ENCODE measurements at regions not wholly inside any gene's neighbourhood (a gene's known extent, or its start where the extent isn't known, plus 50 kb on each side); places are given as distances from the start of the nearest gene placed in this dataset.

GRCh38 chr4:189516902-189517301 is 423.8 kb upstream of the FRG1 start:
- Histone ChIP-seq H3K4me1 (ENCODE audit: control insufficient read depth in 2 of 3, insufficient read depth in 2 of 3, low read depth in 1 of 3, low read length in 3 of 3) (no peaks in the 10 kb centered on the region), H3K27me3 (ENCODE audit: control insufficient read depth, insufficient read depth, low read length) (no peaks in the 10 kb centered on the region), H3K9me3 (ENCODE audit: control insufficient read depth in 2 of 3, insufficient read depth in 1 of 3, low read length in 3 of 3) (no peaks in the 10 kb centered on the region), H3K36me3 (ENCODE audit: control insufficient read depth in 2 of 3, insufficient read depth in 3 of 3, low read length in 3 of 3) (no peaks in the 10 kb centered on the region), H3K27ac (ENCODE audit: low read depth in 2 of 2, low read length in 2 of 2) (no peak overlapping the region), H3K9ac (ENCODE audit: low read length in 3 of 3) (no peak overlapping the region), H3K4me3 (ENCODE audit: low read length in 3 of 3) (no peak overlapping the region)
- intact Hi-C loops (cut with DNase I), result no loop called here
- DNase-seq (peak in 1 of 5 donors; percentile 58), FAIRE-seq (no peak)
- TF ChIP-seq CTCF (IDR thresholded peaks at IDR 0.05; ENCODE audit: borderline replicate concordance, extremely low read depth, insufficient read depth), result no peak

- Histone ChIP-seq H3K36me3 (ENCODE audit: control insufficient read depth in 2 of 3, insufficient read depth in 3 of 3, low read length in 3 of 3) (no peaks in the 10 kb centered on the region), H3K9ac (ENCODE audit: low read length in 3 of 3) (no peak overlapping the region), H3K4me3 (ENCODE audit: low read length in 3 of 3) (no peak overlapping the region), H3K27ac (ENCODE audit: low read depth in 2 of 2, low read length in 2 of 2) (no peak overlapping the region), H3K9me3 (ENCODE audit: control insufficient read depth in 2 of 3, insufficient read depth in 1 of 3, low read length in 3 of 3) (peaks cover 0 to 5% (median 0%) of the 10 kb centered on the region in 3 donors), H3K4me1 (ENCODE audit: control insufficient read depth in 2 of 3, insufficient read depth in 2 of 3, low read depth in 1 of 3, low read length in 3 of 3) (no peaks in the 10 kb centered on the region), H3K27me3 (ENCODE audit: control insufficient read depth, insufficient read depth, low read length) (no peaks in the 10 kb centered on the region)
- no peak for TF ChIP-seq CTCF (IDR thresholded peaks at IDR 0.05; ENCODE audit: borderline replicate concordance, extremely low read depth, insufficient read depth)
- FAIRE-seq, result no peak
- intact Hi-C loops (cut with DNase I), result no loop called here
- DNase-seq, result peak in 3 of 5 donors; percentile 22 to 70 (median 65)
Observed at GRCh38 chr4:189519186-189519585, 421.5 kb upstream of the FRG1 start.

- Histone ChIP-seq H3K36me3 (ENCODE audit: control insufficient read depth in 2 of 3, insufficient read depth in 3 of 3, low read length in 3 of 3) (no peaks in the 10 kb centered on the region), H3K27me3 (ENCODE audit: control insufficient read depth, insufficient read depth, low read length) (no peaks in the 10 kb centered on the region), H3K4me1 (ENCODE audit: control insufficient read depth in 2 of 3, insufficient read depth in 2 of 3, low read depth in 1 of 3, low read length in 3 of 3) (no peaks in the 10 kb centered on the region), H3K27ac (ENCODE audit: low read depth in 2 of 2, low read length in 2 of 2) (no peak overlapping the region), H3K4me3 (ENCODE audit: low read length in 3 of 3) (no peak overlapping the region), H3K9ac (ENCODE audit: low read length in 3 of 3) (no peak overlapping the region), H3K9me3 (ENCODE audit: control insufficient read depth in 2 of 3, insufficient read depth in 1 of 3, low read length in 3 of 3) (peaks cover 0 to 5% (median 2%) of the 10 kb centered on the region in 3 donors)
- FAIRE-seq, result no peak
- no peak for TF ChIP-seq CTCF (IDR thresholded peaks at IDR 0.05; ENCODE audit: borderline replicate concordance, extremely low read depth, insufficient read depth)
- no peak for DNase-seq
- intact Hi-C loops (cut with DNase I), result no loop called here
Observed at GRCh38 chr4:189525304-189525703, 415.4 kb upstream of the FRG1 start.

GRCh38 chr4:189530848-189531247 is 409.8 kb upstream of the FRG1 start:
- Histone ChIP-seq H3K36me3 (ENCODE audit: control insufficient read depth in 2 of 3, insufficient read depth in 3 of 3, low read length in 3 of 3) (no peaks in the 10 kb centered on the region), H3K27ac (ENCODE audit: low read depth in 2 of 2, low read length in 2 of 2) (no peak overlapping the region), H3K9me3 (ENCODE audit: control insufficient read depth in 2 of 3, insufficient read depth in 1 of 3, low read length in 3 of 3) (peaks cover 0 to 14% (median 2%) of the 10 kb centered on the region in 3 donors), H3K4me1 (ENCODE audit: control insufficient read depth in 2 of 3, insufficient read depth in 2 of 3, low read depth in 1 of 3, low read length in 3 of 3) (no peaks in the 10 kb centered on the region), H3K9ac (ENCODE audit: low read length in 3 of 3) (no peak overlapping the region), H3K27me3 (ENCODE audit: control insufficient read depth, insufficient read depth, low read length) (no peaks in the 10 kb centered on the region), H3K4me3 (ENCODE audit: low read length in 3 of 3) (no peak overlapping the region)
- DNase-seq (peak in 2 of 5 donors; percentile 28 to 60), FAIRE-seq (no peak)
- intact Hi-C loops (cut with DNase I), result no loop called here
- TF ChIP-seq CTCF (IDR thresholded peaks at IDR 0.05; ENCODE audit: borderline replicate concordance, extremely low read depth, insufficient read depth), result no peak
